Stomach (tissue), 4 donors: ENCODE measurements at regions not wholly inside any gene's neighbourhood (a gene's known extent, or its start where the extent isn't known, plus 50 kb on each side); places are given as distances from the start of the nearest gene placed in this dataset.

Experiments
- EP300 ChIP-seq: sonication (generic); formaldehyde crosslinking; IDR thresholded peaks from one replicate; pipeline ENCODE4 v1.6.1; 2017; ENCODE audit warnings: antibody characterized with exemption
- POLR2A ChIP-seq, 4 donors: fragments of 450-650 bp; IDR thresholded peaks; one replicate each; pipeline ENCODE4 v1.6.1; 2016; ENCODE audit warnings: antibody characterized with exemption in 4 of 4, control low read depth in 2 of 4, mild to moderate bottlenecking in 1 of 4, moderate library complexity in 1 of 4
- POLR2AphosphoS5 ChIP-seq, 3 donors: sonication (generic); formaldehyde crosslinking; IDR thresholded peaks; one replicate each; pipeline ENCODE4 v1.6.1; 2016; ENCODE audit warnings: antibody characterized with exemption in 3 of 3
- TF ChIP-seq, protein P1 (sequence below), 7 experiments: fragments of 450-650 bp in 4 of 7; fragments of 200-600 bp in 3 of 7; sonication (generic) in 3 of 7; IDR thresholded peaks; one replicate each; pipeline ENCODE4 v1.5.1; 2016 to 2019; ENCODE audit warnings: antibody characterized with exemption in 7 of 7, control low read depth in 2 of 7, mild to moderate bottlenecking in 1 of 7

DNA sequence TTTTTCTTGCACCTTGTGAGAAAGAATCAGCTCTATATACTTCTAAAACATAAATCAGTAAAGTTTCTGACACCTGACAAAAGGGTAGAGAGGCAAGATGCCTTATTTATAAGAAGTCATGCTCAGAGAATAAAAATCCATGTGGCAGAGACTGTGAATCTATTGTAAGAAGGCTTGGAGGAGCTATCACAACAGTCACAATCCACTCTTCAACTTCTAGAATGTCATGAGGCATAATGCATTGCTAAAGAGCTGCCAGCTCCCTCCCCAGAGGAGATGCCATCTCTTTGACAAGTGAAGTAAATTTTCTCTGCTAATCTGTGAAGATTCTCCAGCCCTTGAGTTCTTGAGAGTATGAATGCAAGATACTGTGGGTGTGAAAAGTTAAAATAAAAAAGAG, 971.2 kb upstream of the IGFBP7 start:
- TF ChIP-seq, protein P1, sequence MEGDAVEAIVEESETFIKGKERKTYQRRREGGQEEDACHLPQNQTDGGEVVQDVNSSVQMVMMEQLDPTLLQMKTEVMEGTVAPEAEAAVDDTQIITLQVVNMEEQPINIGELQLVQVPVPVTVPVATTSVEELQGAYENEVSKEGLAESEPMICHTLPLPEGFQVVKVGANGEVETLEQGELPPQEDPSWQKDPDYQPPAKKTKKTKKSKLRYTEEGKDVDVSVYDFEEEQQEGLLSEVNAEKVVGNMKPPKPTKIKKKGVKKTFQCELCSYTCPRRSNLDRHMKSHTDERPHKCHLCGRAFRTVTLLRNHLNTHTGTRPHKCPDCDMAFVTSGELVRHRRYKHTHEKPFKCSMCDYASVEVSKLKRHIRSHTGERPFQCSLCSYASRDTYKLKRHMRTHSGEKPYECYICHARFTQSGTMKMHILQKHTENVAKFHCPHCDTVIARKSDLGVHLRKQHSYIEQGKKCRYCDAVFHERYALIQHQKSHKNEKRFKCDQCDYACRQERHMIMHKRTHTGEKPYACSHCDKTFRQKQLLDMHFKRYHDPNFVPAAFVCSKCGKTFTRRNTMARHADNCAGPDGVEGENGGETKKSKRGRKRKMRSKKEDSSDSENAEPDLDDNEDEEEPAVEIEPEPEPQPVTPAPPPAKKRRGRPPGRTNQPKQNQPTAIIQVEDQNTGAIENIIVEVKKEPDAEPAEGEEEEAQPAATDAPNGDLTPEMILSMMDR (IDR thresholded peaks at IDR 0.05): no peak
- TF ChIP-seq EP300 (no peak), POLR2A (IDR thresholded peaks at IDR 0.05) (no peak), POLR2AphosphoS5 (IDR thresholded peaks at IDR 0.05) (no peak)
